ENCODE measurements at regions not wholly inside any gene's neighbourhood (a gene's known extent, or its start where the extent isn't known, plus 50 kb on each side); places are given as distances from the start of the nearest gene placed in this dataset.

DNA sequence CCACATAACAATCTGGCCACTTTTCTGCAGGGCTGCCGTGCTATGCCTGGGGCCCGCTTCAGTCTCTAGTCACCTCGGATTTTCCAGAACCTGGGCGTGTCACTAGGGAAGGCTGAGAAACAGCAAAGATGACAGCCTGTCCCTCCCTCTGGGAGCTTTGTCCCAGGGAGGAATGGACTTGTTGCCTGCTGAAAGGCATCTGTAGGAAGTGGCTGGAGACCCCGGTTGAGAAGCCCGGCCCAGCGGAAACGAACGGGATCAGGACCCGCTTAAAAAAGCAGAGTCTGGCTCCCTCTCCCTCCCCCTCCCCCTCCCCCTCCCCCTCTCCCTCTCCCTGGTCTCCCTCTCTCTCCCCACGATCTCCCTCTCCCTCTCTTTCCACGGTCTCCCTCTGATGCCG lies 149.5 kb upstream of the ZNF516 start:
- FAIRE-seq (no peak), DNase-seq (ENCODE audit: low read depth in 1 of 2, low spot score in 2 of 2) (no peak)
- H4K20me1 ChIP-seq (replicated peaks in 1 of 2; ENCODE audit: control insufficient read depth in 1 of 2, insufficient read depth in 2 of 2, low read length in 2 of 2), result no peaks in the 10 kb centered on the region
- H3K79me1 ChIP-seq (ENCODE audit: low read depth, low read length), result no peaks in the 10 kb centered on the region
- H2BK5ac ChIP-seq (ENCODE audit: low read depth, low read length), result no peak overlapping the region
- no peak overlapping the region for H4K8ac ChIP-seq (ENCODE audit: extremely low read depth, insufficient read depth, low read length)
- POLR2A ChIA-PET (ENCODE audit: partially characterized antibody), result no interaction called here
- no peak overlapping the region for H2BK12ac ChIP-seq (ENCODE audit: low read depth, low read length)
- H3K9ac ChIP-seq (replicated peaks in 1 of 4; ENCODE audit: extremely low read depth in 1 of 4, low read depth in 3 of 4, low read length in 3 of 4), result no peak overlapping the region
- H2BK20ac ChIP-seq (ENCODE audit: low read length), result no peak overlapping the region
- H3K4me2 ChIP-seq (ENCODE audit: insufficient read depth in 1 of 2, low read depth in 2 of 2, low read length in 2 of 2), result no peak overlapping the region
- no peak overlapping the region for H3K56ac ChIP-seq (replicated peaks; ENCODE audit: insufficient read length, low read depth, low read length)
- H3K79me2 ChIP-seq (ENCODE audit: control insufficient read depth in 1 of 2, insufficient read depth in 2 of 2, low read length in 2 of 2), result no peaks in the 10 kb centered on the region
- 79% methylated on average over 4 of the region's 13 CpGs; no CpG with 5 or more reads in 1 of the 2 experiments for WGBS, 2 experiments (ENCODE audit: extremely low coverage in 1 of 2, insufficient coverage in 1 of 2, insufficient read length in 1 of 2, insufficient replicate concordance in 2 of 2, low coverage in 1 of 2, low lambda C conversion rate in 2 of 2, missing lambda C conversion rate in 1 of 2)
- H3K4me3 ChIP-seq (ENCODE audit: extremely low read depth in 1 of 4, insufficient read depth in 2 of 4, low read depth in 3 of 4, low read length in 4 of 4), result no peak overlapping the region
- H3K9me3 ChIP-seq (ENCODE audit: insufficient read depth in 2 of 2, low read depth in 1 of 2, low read length in 1 of 2), result peaks cover 0 to 11% of the 10 kb centered on the region in 2 experiments; a peak in 2 of 4 replicates
- H3K4ac ChIP-seq (replicated peaks; ENCODE audit: insufficient read length, low read depth, low read length), result no peak overlapping the region
- no peaks in the 10 kb centered on the region for H3K36me3 ChIP-seq (ENCODE audit: control insufficient read depth in 2 of 4, insufficient read depth in 4 of 4, low read length in 3 of 4)
- no peak overlapping the region for H2BK15ac ChIP-seq (ENCODE audit: low read length)
- no peak overlapping the region for H3K18ac ChIP-seq (ENCODE audit: extremely low read depth, low read length)
- no peak overlapping the region for H3K23ac ChIP-seq (ENCODE audit: insufficient read length)
- no peak overlapping the region for H4K91ac ChIP-seq (replicated peaks; ENCODE audit: insufficient read length, low read length)
- no peak overlapping the region for H2AK5ac ChIP-seq (ENCODE audit: low read depth, low read length)
- H3K23me2 ChIP-seq (ENCODE audit: low read depth, low read length), result no peaks in the 10 kb centered on the region
- H3K27ac ChIP-seq (ENCODE audit: low read depth, low read length), result no peak overlapping the region
- H4K5ac ChIP-seq (ENCODE audit: insufficient read length, low read depth, low read length), result no peak overlapping the region
- no peak overlapping the region for H2AFZ ChIP-seq (ENCODE audit: low read length)
- no peak overlapping the region for H2BK120ac ChIP-seq (replicated peaks; ENCODE audit: low read depth, low read length)
- H3K14ac ChIP-seq (ENCODE audit: insufficient read length), result no peak overlapping the region
- no peaks in the 10 kb centered on the region; a peak in 1 of 7 replicates for H3K4me1 ChIP-seq (replicated peaks in 1 of 4; ENCODE audit: control insufficient read depth in 3 of 4, insufficient read depth in 4 of 4, low read length in 3 of 4)
- CTCF ChIA-PET (ENCODE audit: partially characterized antibody), result interaction anchor here (1.9 kb wide), 1 partner anchor 14 kb away, joined by 11 read pairs; no protein-coding TSS in a partner anchor
- no peaks in the 10 kb centered on the region for H3K27me3 ChIP-seq (replicated peaks in 1 of 4; ENCODE audit: control insufficient read depth in 3 of 4, extremely low read depth in 1 of 4, insufficient read depth in 3 of 4, low read length in 3 of 4)
- TF ChIP-seq CHD7 (IDR thresholded peaks at IDR 0.05; ENCODE audit: insufficient replicate concordance, low read length), result no peak

Data from H1 (cell line).